ENCODE measurements at regions not wholly inside any gene's neighbourhood (a gene's known extent, or its start where the extent isn't known, plus 50 kb on each side); places are given as distances from the start of the nearest gene placed in this dataset.

- TF ChIP-seq CTCF (IDR thresholded peaks at IDR 0.05; ENCODE audit: low read length) = no peak
- TF ChIP-seq EZH2 (IDR thresholded peaks at IDR 0.05; ENCODE audit: borderline replicate concordance, low read length) = no peak
Observed at GRCh38 chr9:38319496-38320173, 72.9 kb upstream of the ALDH1B1 start.

Data from OCI-LY1 (cell line).